ENCODE measurements at regions not wholly inside any gene's neighbourhood (a gene's known extent, or its start where the extent isn't known, plus 50 kb on each side); places are given as distances from the start of the nearest gene placed in this dataset.
A peak's percentile ranks its signal among the peaks of the same experiment; 100 is the strongest.

GRCh38 chr3:117427081-117427480 is 717.5 kb downstream of the TUSC7 start:
- Histone ChIP-seq H3K27ac (no peak overlapping the region), H3K4me1 (no peaks in the 10 kb centered on the region)

DNA sequence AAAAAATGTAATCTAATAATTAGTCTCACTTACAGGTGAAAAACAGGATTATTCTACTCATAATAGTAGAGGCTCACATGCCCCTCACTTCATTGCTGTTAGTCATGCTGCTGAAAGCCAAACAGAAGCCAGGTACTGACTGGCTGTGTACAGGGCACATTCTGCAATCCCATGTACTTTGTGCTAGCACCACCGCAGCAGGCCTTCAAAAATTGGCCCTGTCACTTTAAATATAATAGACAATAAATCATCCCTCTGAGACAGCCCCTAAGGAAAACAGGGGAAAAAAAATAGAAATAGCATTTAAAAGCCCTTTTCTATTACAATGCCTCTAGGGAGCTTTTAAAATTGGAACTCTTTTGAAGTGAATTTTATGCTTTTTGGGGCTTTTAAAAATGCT is 723.8 kb downstream of the TUSC7 start:
- Histone ChIP-seq H3K9me3 (replicated peaks) (no peaks in the 10 kb centered on the region), H3K4me3 (no peak overlapping the region), H3K27ac (no peak overlapping the region), H3K36me3 (no peaks in the 10 kb centered on the region), H3K27me3 (no peaks in the 10 kb centered on the region), H3K4me1 (no peaks in the 10 kb centered on the region)
- no peak for DNase-seq

More at GRCh38 chr3:117427081-117427480, 717.5 kb downstream of the TUSC7 start:
- no peak for DNase-seq
- Histone ChIP-seq H3K9me3 (replicated peaks) (no peaks in the 10 kb centered on the region), H3K36me3 (no peaks in the 10 kb centered on the region), H3K4me3 (no peak overlapping the region), H3K27me3 (0 out of 2 replicates have a peak, but pooled peaks cover 3% of the 10 kb centered on the region)

DNA sequence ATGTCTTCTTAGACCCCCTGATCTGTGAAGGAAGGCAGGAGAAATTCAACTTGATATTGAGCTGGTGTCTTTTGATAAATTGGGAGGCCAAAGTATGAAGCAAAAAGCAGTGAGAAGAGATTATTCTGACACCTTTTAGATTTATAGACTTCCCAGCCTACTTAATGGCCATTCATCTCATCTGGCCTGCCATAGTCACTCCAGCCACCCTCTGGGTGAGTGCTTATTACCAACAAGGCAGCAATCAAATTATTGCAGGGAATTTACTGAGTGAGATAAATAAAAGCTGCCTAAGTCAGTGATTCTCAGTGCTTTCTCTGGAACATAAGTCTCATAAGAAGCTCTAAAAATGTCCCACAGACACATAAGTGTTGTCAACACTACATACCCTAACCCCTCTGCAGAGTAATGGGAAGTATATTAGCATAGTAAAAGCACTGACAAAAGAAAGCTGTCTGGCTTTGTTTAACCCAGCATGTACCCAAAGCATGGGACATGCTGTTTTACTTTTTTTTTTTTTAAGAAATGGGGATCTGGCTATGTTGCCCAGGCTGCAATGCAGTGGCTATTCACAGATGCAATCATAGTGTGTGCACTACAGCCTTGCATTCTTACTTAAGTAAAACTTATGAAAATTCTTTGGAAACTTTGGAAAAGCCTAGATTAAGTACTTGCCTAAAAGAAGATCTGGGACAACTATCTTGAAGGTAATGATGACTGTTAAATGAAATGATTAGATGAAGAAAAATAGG is 725.3 kb downstream of the TUSC7 start:
- no peaks in the 10 kb centered on the region for H3K36me3 ChIP-seq
- H3K27me3 ChIP-seq: no peaks in the 10 kb centered on the region
- H3K27ac ChIP-seq: no peak overlapping the region
- H3K4me3 ChIP-seq: no peak overlapping the region
- H3K9me3 ChIP-seq (replicated peaks): no peaks in the 10 kb centered on the region
- no peaks in the 10 kb centered on the region for H3K4me1 ChIP-seq
- DNase-seq: no peak

DNA sequence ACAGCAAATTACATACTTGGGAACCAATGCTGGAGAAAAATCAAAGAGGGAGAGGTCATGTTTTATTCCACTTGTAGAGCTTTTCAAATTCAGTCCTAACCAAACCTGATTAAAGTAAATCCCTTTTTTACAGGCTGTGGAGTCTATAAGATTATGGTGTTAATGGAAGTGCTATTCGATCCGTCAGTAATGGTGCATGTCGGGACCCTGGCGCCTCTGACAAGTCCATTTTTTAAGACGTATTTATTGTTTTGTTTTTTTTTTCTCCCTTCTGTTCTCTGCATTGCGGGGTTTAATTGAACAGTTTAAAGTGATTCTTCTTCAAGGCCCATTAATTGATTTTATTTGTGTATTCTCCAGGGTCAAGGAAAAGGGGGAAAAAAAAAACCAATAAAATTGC is 725.9 kb downstream of the TUSC7 start:
- Histone ChIP-seq H3K9me3 (replicated peaks) (no peaks in the 10 kb centered on the region), H3K27ac (no peak overlapping the region), H3K4me3 (no peak overlapping the region), H3K4me1 (no peaks in the 10 kb centered on the region), H3K36me3 (no peaks in the 10 kb centered on the region), H3K27me3 (no peaks in the 10 kb centered on the region)
- no peak for DNase-seq

- Histone ChIP-seq H3K9me3 (replicated peaks) (no peaks in the 10 kb centered on the region), H3K27ac (no peak overlapping the region), H3K4me1 (peaks cover 5% of the 10 kb centered on the region), H3K27me3 (no peaks in the 10 kb centered on the region), H3K36me3 (no peaks in the 10 kb centered on the region), H3K4me3 (no peak overlapping the region)
- DNase-seq: peak in 1 of 2 experiments; percentile 19
These were observed 730.2 kb downstream of the TUSC7 start for GRCh38 chr3:117439812-117440211.

GRCh38 chr3:117441851-117442250 is 732.3 kb downstream of the TUSC7 start:
- peaks cover 5% of the 10 kb centered on the region for H3K4me1 ChIP-seq
- H3K9me3 ChIP-seq (replicated peaks): no peaks in the 10 kb centered on the region
- H3K27ac ChIP-seq: no peak overlapping the region
- no peak for DNase-seq
- no peaks in the 10 kb centered on the region for H3K27me3 ChIP-seq
- H3K4me3 ChIP-seq: no peak overlapping the region
- H3K36me3 ChIP-seq: no peaks in the 10 kb centered on the region

GRCh38 chr3:117442566-117442965 is 733.0 kb downstream of the TUSC7 start:
- Histone ChIP-seq H3K9me3 (replicated peaks) (no peaks in the 10 kb centered on the region), H3K27me3 (no peaks in the 10 kb centered on the region), H3K36me3 (no peaks in the 10 kb centered on the region), H3K27ac (no peak overlapping the region), H3K4me3 (no peak overlapping the region), H3K4me1 (peaks cover 5% of the 10 kb centered on the region)
- DNase-seq: no peak

- no peaks in the 10 kb centered on the region for H3K27me3 ChIP-seq
- DNase-seq: peak in 1 of 2 experiments; percentile 5
- no peaks in the 10 kb centered on the region for H3K36me3 ChIP-seq
- H3K4me3 ChIP-seq: no peak overlapping the region
- peaks cover 5% of the 10 kb centered on the region for H3K4me1 ChIP-seq
- H3K27ac ChIP-seq: no peak overlapping the region
- no peaks in the 10 kb centered on the region for H3K9me3 ChIP-seq (replicated peaks)
These were observed 733.4 kb downstream of the TUSC7 start for GRCh38 chr3:117443014-117443413.

- no peaks in the 10 kb centered on the region for H3K36me3 ChIP-seq
- no peak for DNase-seq
- no peaks in the 10 kb centered on the region for H3K27me3 ChIP-seq
- H3K4me1 ChIP-seq: peaks cover 5% of the 10 kb centered on the region
- no peak overlapping the region for H3K4me3 ChIP-seq
- H3K27ac ChIP-seq: no peak overlapping the region
- H3K9me3 ChIP-seq (replicated peaks): no peaks in the 10 kb centered on the region
These were observed 734.6 kb downstream of the TUSC7 start for GRCh38 chr3:117444175-117444574.

DNA sequence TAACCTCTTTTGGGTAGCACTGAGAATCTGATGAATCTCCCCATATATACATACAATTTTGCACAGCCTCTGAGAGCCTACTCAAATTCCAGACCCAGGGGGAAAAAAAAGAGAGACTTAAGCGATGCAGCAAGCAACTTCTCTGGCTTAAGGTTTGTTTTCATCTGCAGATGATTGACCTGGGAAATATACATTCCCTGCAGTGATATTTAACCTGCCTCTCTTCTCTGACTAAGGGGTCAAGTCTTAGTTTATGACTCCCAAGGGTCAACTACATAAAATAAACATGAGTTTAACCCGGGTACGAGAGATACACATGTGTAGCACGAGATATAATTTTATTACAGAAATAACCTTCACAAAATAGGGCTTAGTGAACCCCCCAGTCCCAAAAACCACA is 737.8 kb downstream of the TUSC7 start:
- Histone ChIP-seq H3K9me3 (replicated peaks) (no peaks in the 10 kb centered on the region), H3K4me1 (peaks cover 2% of the 10 kb centered on the region), H3K4me3 (no peak overlapping the region), H3K27me3 (no peaks in the 10 kb centered on the region), H3K27ac (no peak overlapping the region), H3K36me3 (no peaks in the 10 kb centered on the region)
- no peak for DNase-seq

DNA sequence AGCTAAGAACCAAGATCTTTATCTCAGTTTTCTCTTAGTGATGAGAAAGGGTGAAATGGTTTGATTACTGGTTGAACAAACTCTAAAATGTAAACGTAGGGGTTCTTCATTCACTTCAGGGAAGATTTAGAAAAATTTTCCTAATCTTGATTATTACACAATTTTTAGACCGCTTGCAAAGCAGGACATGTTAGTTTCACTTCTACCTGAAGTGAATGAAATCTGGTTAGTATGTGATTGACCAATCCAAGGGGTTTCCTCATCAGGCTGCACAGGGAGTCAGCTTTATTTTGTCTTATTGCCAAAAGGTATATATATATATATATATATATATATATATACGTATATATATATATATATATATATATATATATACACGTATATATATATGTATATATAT is 740.4 kb downstream of the TUSC7 start:
- Histone ChIP-seq H3K4me3 (no peak overlapping the region), H3K27ac (no peak overlapping the region), H3K4me1 (no peaks in the 10 kb centered on the region), H3K9me3 (replicated peaks) (no peaks in the 10 kb centered on the region), H3K36me3 (no peaks in the 10 kb centered on the region), H3K27me3 (no peaks in the 10 kb centered on the region)
- no peak for DNase-seq

DNA sequence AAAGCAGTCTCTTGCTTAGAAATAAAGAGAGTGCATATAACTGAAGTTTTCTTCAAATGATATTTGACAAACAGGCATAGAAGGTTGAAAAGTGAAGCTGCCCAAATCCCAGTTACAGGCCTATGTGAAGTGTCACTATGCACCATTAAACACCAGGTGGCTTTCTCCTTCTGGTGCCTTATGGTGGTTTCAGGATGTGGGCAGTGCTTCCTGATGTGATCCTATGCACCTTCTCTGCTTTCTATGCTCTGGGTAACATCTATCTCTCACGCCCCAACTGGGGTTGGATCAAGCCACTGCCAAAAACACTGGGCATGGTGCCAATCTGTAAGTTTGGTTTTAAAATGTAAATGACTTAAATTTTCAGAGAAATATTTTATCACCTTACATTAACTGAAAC is 744.7 kb downstream of the TUSC7 start:
- DNase-seq: no peak
- H3K27ac ChIP-seq: no peak overlapping the region
- H3K4me1 ChIP-seq: no peaks in the 10 kb centered on the region
- no peak overlapping the region for H3K4me3 ChIP-seq
- no peaks in the 10 kb centered on the region for H3K9me3 ChIP-seq (replicated peaks)
- no peaks in the 10 kb centered on the region for H3K27me3 ChIP-seq
- no peaks in the 10 kb centered on the region for H3K36me3 ChIP-seq

GRCh38 chr3:117454908-117455307 is 745.3 kb downstream of the TUSC7 start:
- no peaks in the 10 kb centered on the region for H3K4me1 ChIP-seq
- DNase-seq: no peak
- H3K4me3 ChIP-seq: no peak overlapping the region
- no peaks in the 10 kb centered on the region for H3K36me3 ChIP-seq
- no peaks in the 10 kb centered on the region for H3K9me3 ChIP-seq (replicated peaks)
- no peak overlapping the region for H3K27ac ChIP-seq
- no peaks in the 10 kb centered on the region for H3K27me3 ChIP-seq

GRCh38 chr3:117455782-117456181 is 746.2 kb downstream of the TUSC7 start:
- no peak for DNase-seq
- no peaks in the 10 kb centered on the region for H3K27me3 ChIP-seq
- no peaks in the 10 kb centered on the region for H3K9me3 ChIP-seq (replicated peaks)
- H3K4me3 ChIP-seq: no peak overlapping the region
- H3K4me1 ChIP-seq: no peaks in the 10 kb centered on the region
- no peaks in the 10 kb centered on the region for H3K36me3 ChIP-seq
- H3K27ac ChIP-seq: no peak overlapping the region

GRCh38 chr3:117463276-117464115 is 753.9 kb downstream of the TUSC7 start:
- no peak overlapping the region for H3K4me3 ChIP-seq
- no peaks in the 10 kb centered on the region for H3K4me1 ChIP-seq
- H3K9me3 ChIP-seq (replicated peaks): no peaks in the 10 kb centered on the region
- H3K27me3 ChIP-seq: no peaks in the 10 kb centered on the region; the same call in 1 of the 2 replicates
- H3K36me3 ChIP-seq: no peaks in the 10 kb centered on the region
- H3K27ac ChIP-seq: no peak overlapping the region
- DNase-seq: no peak
